ENCODE measurements at regions not wholly inside any gene's neighbourhood (a gene's known extent, or its start where the extent isn't known, plus 50 kb on each side); places are given as distances from the start of the nearest gene placed in this dataset.

GRCh38 chr19:57063070-57063469, 56.7 kb upstream of the USP29 start:
- no peaks in the 10 kb centered on the region for H3K9me2 ChIP-seq (replicated peaks; ENCODE audit: control insufficient read depth, low read length)
- TF ChIP-seq EZH2phosphoT487 (IDR thresholded peaks at IDR 0.05; ENCODE audit: borderline replicate concordance, low read length): no peak
- TF ChIP-seq, protein P1, sequence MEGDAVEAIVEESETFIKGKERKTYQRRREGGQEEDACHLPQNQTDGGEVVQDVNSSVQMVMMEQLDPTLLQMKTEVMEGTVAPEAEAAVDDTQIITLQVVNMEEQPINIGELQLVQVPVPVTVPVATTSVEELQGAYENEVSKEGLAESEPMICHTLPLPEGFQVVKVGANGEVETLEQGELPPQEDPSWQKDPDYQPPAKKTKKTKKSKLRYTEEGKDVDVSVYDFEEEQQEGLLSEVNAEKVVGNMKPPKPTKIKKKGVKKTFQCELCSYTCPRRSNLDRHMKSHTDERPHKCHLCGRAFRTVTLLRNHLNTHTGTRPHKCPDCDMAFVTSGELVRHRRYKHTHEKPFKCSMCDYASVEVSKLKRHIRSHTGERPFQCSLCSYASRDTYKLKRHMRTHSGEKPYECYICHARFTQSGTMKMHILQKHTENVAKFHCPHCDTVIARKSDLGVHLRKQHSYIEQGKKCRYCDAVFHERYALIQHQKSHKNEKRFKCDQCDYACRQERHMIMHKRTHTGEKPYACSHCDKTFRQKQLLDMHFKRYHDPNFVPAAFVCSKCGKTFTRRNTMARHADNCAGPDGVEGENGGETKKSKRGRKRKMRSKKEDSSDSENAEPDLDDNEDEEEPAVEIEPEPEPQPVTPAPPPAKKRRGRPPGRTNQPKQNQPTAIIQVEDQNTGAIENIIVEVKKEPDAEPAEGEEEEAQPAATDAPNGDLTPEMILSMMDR (IDR thresholded peaks at IDR 0.05; ENCODE audit: low read depth, low read length, poor library complexity, severe bottlenecking): no peak
- H3K79me2 ChIP-seq (ENCODE audit: control insufficient read depth, low read length): no peaks in the 10 kb centered on the region
- H3K27ac ChIP-seq (ENCODE audit: low read depth, low read length): no peak overlapping the region
- no peak overlapping the region for H3K4me3 ChIP-seq (ENCODE audit: low read length)
- H3F3A ChIP-seq (ENCODE audit: control insufficient read depth, insufficient read depth): no peaks in the 10 kb centered on the region
- peaks cover 15% of the 10 kb centered on the region; the same call in 1 of the 2 replicates for H3K9me3 ChIP-seq (ENCODE audit: control insufficient read depth, insufficient read depth, low read length)
- no peaks in the 10 kb centered on the region for H3K4me1 ChIP-seq (ENCODE audit: control insufficient read depth, low read length)
- no peaks in the 10 kb centered on the region for H3K27me3 ChIP-seq (ENCODE audit: control insufficient read depth, low read length)
- H4K20me1 ChIP-seq (ENCODE audit: control insufficient read depth, insufficient read depth, low read depth, low read length): no peaks in the 10 kb centered on the region
- no peak overlapping the region for H3K4me2 ChIP-seq (ENCODE audit: low read length)
- no peaks in the 10 kb centered on the region for H3K36me3 ChIP-seq (ENCODE audit: control insufficient read depth, low read length)

DNA sequence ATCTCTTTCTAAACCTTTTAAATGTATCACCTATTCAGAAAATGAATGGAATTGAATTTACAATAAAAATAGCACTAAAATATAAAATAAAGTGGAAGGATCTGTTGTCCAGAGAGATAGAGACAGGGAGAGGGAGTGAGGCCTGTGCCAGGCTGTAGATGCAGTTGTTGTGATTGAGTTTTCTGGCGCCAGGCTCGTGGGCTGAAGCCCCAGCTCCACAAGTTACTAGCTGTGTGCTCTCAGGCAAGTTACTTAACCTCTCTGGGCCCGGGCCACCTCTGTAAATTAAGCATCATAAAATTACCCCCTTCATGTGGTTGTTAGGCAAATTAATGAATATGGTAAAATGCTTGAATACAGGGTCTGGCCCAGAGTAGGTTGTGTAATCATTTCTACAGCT, 52.3 kb upstream of the USP29 start:
- H3K79me2 ChIP-seq (ENCODE audit: control insufficient read depth, low read length): no peaks in the 10 kb centered on the region
- no peak overlapping the region for H3K27ac ChIP-seq (ENCODE audit: low read depth, low read length)
- H3K4me3 ChIP-seq (ENCODE audit: low read length): no peak overlapping the region
- H3K27me3 ChIP-seq (ENCODE audit: control insufficient read depth, low read length): no peaks in the 10 kb centered on the region
- H3K9me2 ChIP-seq (replicated peaks; ENCODE audit: control insufficient read depth, low read length): no peaks in the 10 kb centered on the region
- H3F3A ChIP-seq (ENCODE audit: control insufficient read depth, insufficient read depth): no peaks in the 10 kb centered on the region
- H3K4me1 ChIP-seq (ENCODE audit: control insufficient read depth, low read length): no peaks in the 10 kb centered on the region
- peaks cover 14% of the 10 kb centered on the region; the same call in 1 of the 2 replicates for H3K9me3 ChIP-seq (ENCODE audit: control insufficient read depth, insufficient read depth, low read length)
- no peak overlapping the region for H3K4me2 ChIP-seq (ENCODE audit: low read length)
- H3K36me3 ChIP-seq (ENCODE audit: control insufficient read depth, low read length): no peaks in the 10 kb centered on the region
- no peak for TF ChIP-seq EZH2phosphoT487 (IDR thresholded peaks at IDR 0.05; ENCODE audit: borderline replicate concordance, low read length)
- TF ChIP-seq, protein P1 (IDR thresholded peaks at IDR 0.05; ENCODE audit: low read depth, low read length, poor library complexity, severe bottlenecking): no peak
- H4K20me1 ChIP-seq (ENCODE audit: control insufficient read depth, insufficient read depth, low read depth, low read length): no peaks in the 10 kb centered on the region

DNA sequence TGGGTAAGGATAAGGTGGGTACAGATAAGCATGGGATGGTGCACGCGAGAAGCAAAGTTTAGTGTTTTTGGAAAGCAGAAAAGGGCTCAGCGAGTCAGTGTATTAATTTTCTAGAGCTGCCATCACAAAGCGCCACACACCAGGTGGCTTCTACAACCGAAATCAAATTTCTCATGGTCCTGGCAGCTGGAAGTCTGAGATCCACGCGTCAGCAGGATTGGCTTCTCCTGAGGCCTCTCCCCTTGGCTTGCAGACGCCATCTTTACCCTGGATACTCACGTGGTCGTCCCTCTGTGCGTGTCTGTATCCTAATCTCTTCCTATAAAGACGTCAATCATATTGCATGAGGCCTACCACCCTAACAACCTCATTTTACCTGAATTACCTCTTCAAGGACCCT, 51.5 kb upstream of the USP29 start:
- no peaks in the 10 kb centered on the region for H3K9me2 ChIP-seq (replicated peaks; ENCODE audit: control insufficient read depth, low read length)
- no peaks in the 10 kb centered on the region for H4K20me1 ChIP-seq (ENCODE audit: control insufficient read depth, insufficient read depth, low read depth, low read length)
- peaks cover 16% of the 10 kb centered on the region; the same call in 1 of the 2 replicates for H3K9me3 ChIP-seq (ENCODE audit: control insufficient read depth, insufficient read depth, low read length)
- no peaks in the 10 kb centered on the region for H3K27me3 ChIP-seq (ENCODE audit: control insufficient read depth, low read length)
- H3K79me2 ChIP-seq (ENCODE audit: control insufficient read depth, low read length): no peaks in the 10 kb centered on the region
- no peak overlapping the region for H3K4me3 ChIP-seq (ENCODE audit: low read length)
- no peak overlapping the region for H3K4me2 ChIP-seq (ENCODE audit: low read length)
- TF ChIP-seq EZH2phosphoT487 (IDR thresholded peaks at IDR 0.05; ENCODE audit: borderline replicate concordance, low read length): no peak
- TF ChIP-seq, protein P1 (IDR thresholded peaks at IDR 0.05; ENCODE audit: low read depth, low read length, poor library complexity, severe bottlenecking): no peak
- no peak overlapping the region for H3K27ac ChIP-seq (ENCODE audit: low read depth, low read length)
- H3F3A ChIP-seq (ENCODE audit: control insufficient read depth, insufficient read depth): no peaks in the 10 kb centered on the region
- no peaks in the 10 kb centered on the region for H3K36me3 ChIP-seq (ENCODE audit: control insufficient read depth, low read length)
- no peaks in the 10 kb centered on the region for H3K4me1 ChIP-seq (ENCODE audit: control insufficient read depth, low read length)
